Transverse colon (tissue), 4 donors: ENCODE measurements at regions not wholly inside any gene's neighbourhood (a gene's known extent, or its start where the extent isn't known, plus 50 kb on each side); places are given as distances from the start of the nearest gene placed in this dataset.

ENCODE experiments used
- POLR2A ChIP-seq: fragments of 450-650 bp; IDR thresholded peaks from one replicate; pipeline ENCODE4 v1.6.1; 2016; ENCODE audit warnings: antibody characterized with exemption, mild to moderate bottlenecking, moderate library complexity
- POLR2AphosphoS5 ChIP-seq, 3 donors: sonication (generic); formaldehyde crosslinking; IDR thresholded peaks; one replicate each; pipeline ENCODE4 v1.6.1; 2016; ENCODE audit warnings: antibody characterized with exemption in 3 of 3
- TF ChIP-seq, protein P1 (sequence below), 5 experiments: fragments of 200-600 bp in 3 of 5; fragments of 450-650 bp in 2 of 5; sonication (generic) in 3 of 5; IDR thresholded peaks; 1 replicate in 2 of 5; 2 replicates in 3 of 5; pipeline ENCODE4 v1.5.1; 2016 to 2017; ENCODE audit warnings: antibody characterized with exemption in 5 of 5, inconsistent platforms in 3 of 5, mild to moderate bottlenecking in 2 of 5, moderate library complexity in 1 of 5

GRCh38 chr13:31399690-31400089 is 199.9 kb downstream of the B3GLCT start:
- TF ChIP-seq POLR2A (no peak), POLR2AphosphoS5 (IDR thresholded peaks at IDR 0.05) (no peak)
- TF ChIP-seq, protein P1, sequence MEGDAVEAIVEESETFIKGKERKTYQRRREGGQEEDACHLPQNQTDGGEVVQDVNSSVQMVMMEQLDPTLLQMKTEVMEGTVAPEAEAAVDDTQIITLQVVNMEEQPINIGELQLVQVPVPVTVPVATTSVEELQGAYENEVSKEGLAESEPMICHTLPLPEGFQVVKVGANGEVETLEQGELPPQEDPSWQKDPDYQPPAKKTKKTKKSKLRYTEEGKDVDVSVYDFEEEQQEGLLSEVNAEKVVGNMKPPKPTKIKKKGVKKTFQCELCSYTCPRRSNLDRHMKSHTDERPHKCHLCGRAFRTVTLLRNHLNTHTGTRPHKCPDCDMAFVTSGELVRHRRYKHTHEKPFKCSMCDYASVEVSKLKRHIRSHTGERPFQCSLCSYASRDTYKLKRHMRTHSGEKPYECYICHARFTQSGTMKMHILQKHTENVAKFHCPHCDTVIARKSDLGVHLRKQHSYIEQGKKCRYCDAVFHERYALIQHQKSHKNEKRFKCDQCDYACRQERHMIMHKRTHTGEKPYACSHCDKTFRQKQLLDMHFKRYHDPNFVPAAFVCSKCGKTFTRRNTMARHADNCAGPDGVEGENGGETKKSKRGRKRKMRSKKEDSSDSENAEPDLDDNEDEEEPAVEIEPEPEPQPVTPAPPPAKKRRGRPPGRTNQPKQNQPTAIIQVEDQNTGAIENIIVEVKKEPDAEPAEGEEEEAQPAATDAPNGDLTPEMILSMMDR (IDR thresholded peaks at IDR 0.05): no peak
